OCI-LY7 (cell line): ENCODE measurements at regions not wholly inside any gene's neighbourhood (a gene's known extent, or its start where the extent isn't known, plus 50 kb on each side); places are given as distances from the start of the nearest gene placed in this dataset.

Source experiments
- BruUV-seq: library from RNA; stranded (reverse); fragments of 400-500 nt; replicated peaks from 2 replicates; lab custom pipeline; 2021; lab: Mats Ljungman, UMichigan
- CTCF ChIA-PET: fragments of 300-600 bp; sonication (Branson Sonifier 250); formaldehyde crosslinking; loops from one replicate; lab custom pipeline; 2022; ENCODE audit warnings: antibody characterized with exemption; ENCODE audit not compliant: unreplicated experiment; lab: Charles Lee
- POLR2A ChIA-PET: fragments of 300-600 bp; sonication (Branson Sonifier 250); formaldehyde crosslinking; loops from one replicate; lab custom pipeline; 2022; ENCODE audit warnings: antibody characterized with exemption; lab: Charles Lee
- DNase-seq: peaks from one replicate; pipeline ENCODE4 v3.0.0-alpha.2; 2015; ENCODE audit warnings: low spot score
- H2AFZ ChIP-seq: fragments of 200-600 bp; sonication (generic), shearing (Covaris generic); 2 replicates; pipeline ENCODE4 v1.6.1; 2014; ENCODE audit warnings: mild to moderate bottlenecking, antibody characterized with exemption, low read length, moderate library complexity
- H3K27ac ChIP-seq: fragments of 200-600 bp; sonication (generic); 2 replicates; pipeline ENCODE4 v1.5.1; 2014; ENCODE audit warnings: mixed run types, low read depth, mild to moderate bottlenecking, moderate library complexity, low read length, inconsistent platforms; ENCODE audit not compliant: poor library complexity, severe bottlenecking
- H3K36me3 ChIP-seq: fragments of 200-600 bp; sonication (generic); 2 replicates; pipeline ENCODE4 v1.6.1; 2014; ENCODE audit warnings: mild to moderate bottlenecking, antibody characterized with exemption, low read length, moderate library complexity, mixed read lengths; ENCODE audit not compliant: insufficient read depth
- H3K4me1 ChIP-seq: fragments of 200-600 bp; sonication (generic); 2 replicates; pipeline ENCODE4 v1.5.1; 2014; ENCODE audit warnings: mild to moderate bottlenecking, low read length; ENCODE audit not compliant: insufficient read depth, poor library complexity, severe bottlenecking
- H3K4me2 ChIP-seq: fragments of 200-600 bp; sonication (generic); 2 replicates; pipeline ENCODE4 v1.6.1; 2014; ENCODE audit warnings: mild to moderate bottlenecking, low read length
- H3K4me3 ChIP-seq: fragments of 200-600 bp; sonication (generic); 2 replicates; pipeline ENCODE4 v1.5.1; 2014; ENCODE audit warnings: mild to moderate bottlenecking, low read depth, low read length; ENCODE audit not compliant: poor library complexity, severe bottlenecking
- H3K79me2 ChIP-seq: fragments of 200-600 bp; sonication (generic); 2 replicates; pipeline ENCODE4 v1.6.1; 2016; ENCODE audit warnings: low read depth, mild to moderate bottlenecking, low read length, moderate library complexity, mixed read lengths; ENCODE audit not compliant: insufficient read depth
- H3K9me2 ChIP-seq: fragments of 200-600 bp; sonication (generic); 2 replicates; pipeline ENCODE4 v1.6.1; 2016; ENCODE audit warnings: mild to moderate bottlenecking, low read length, mixed read lengths; ENCODE audit not compliant: insufficient read depth
- H3K9me3 ChIP-seq: fragments of 200-600 bp; sonication (generic); 2 replicates; pipeline ENCODE4 v1.6.1; 2014; ENCODE audit warnings: mild to moderate bottlenecking, mixed run types, low read length, mixed read lengths
- H4K20me1 ChIP-seq: fragments of 200-600 bp; sonication (generic); 2 replicates; pipeline ENCODE4 v1.6.1; 2014; ENCODE audit warnings: mild to moderate bottlenecking, antibody characterized with exemption, low read length, moderate library complexity, mixed read lengths; ENCODE audit not compliant: insufficient read depth
- CTCF ChIP-seq: fragments of 200-600 bp; sonication (generic); conservative IDR thresholded peaks from 2 replicates; pipeline ENCODE4 v1.5.1; 2014; ENCODE audit warnings: mild to moderate bottlenecking, antibody characterized with exemption, low read length, moderate library complexity, mixed read lengths
- EZH2phosphoT487 ChIP-seq: fragments of 200-600 bp; sonication (generic); IDR thresholded peaks from 2 replicates; pipeline ENCODE4 v1.6.1; 2018; ENCODE audit warnings: low read depth, borderline replicate concordance, mild to moderate bottlenecking, mixed run types, antibody characterized with exemption, low read length, moderate library complexity, mixed read lengths
- intact Hi-C: fragments of 100-400 bp; cut with micrococcal nuclease; formaldehyde crosslinking; loops from one replicate; pipeline ENCODE4 v1.10.0; 2022; ENCODE audit not compliant: unreplicated experiment

- no peak for TF ChIP-seq EZH2phosphoT487
- no peak for TF ChIP-seq CTCF
- POLR2A ChIA-PET: no interaction called here
- Histone ChIP-seq H3K4me3 (no peak overlapping the region), H3K9me2 (no peaks in the 10 kb centered on the region), H3K9me3 (no peaks in the 10 kb centered on the region), H4K20me1 (no peaks in the 10 kb centered on the region), H3K36me3 (no peaks in the 10 kb centered on the region), H3K27ac (no peak overlapping the region), H2AFZ (no peak overlapping the region), H3K79me2 (no peaks in the 10 kb centered on the region), H3K4me1 (no peaks in the 10 kb centered on the region), H3K4me2 (no peak overlapping the region)
- no peak for DNase-seq
- no TSS peak for BruUV-seq
- intact Hi-C loops: no loop called here
- CTCF ChIA-PET: no interaction called here
Measured at GRCh38 chr18:73043611-73044010, 175.8 kb upstream of the NETO1 start.

- BruUV-seq: no TSS peak
- Histone ChIP-seq H3K9me2 (no peaks in the 10 kb centered on the region), H3K4me3 (no peak overlapping the region), H3K36me3 (no peaks in the 10 kb centered on the region), H2AFZ (no peak overlapping the region), H3K4me2 (no peak overlapping the region), H3K4me1 (no peaks in the 10 kb centered on the region), H4K20me1 (no peaks in the 10 kb centered on the region), H3K9me3 (no peaks in the 10 kb centered on the region), H3K79me2 (no peaks in the 10 kb centered on the region), H3K27ac (no peak overlapping the region)
- TF ChIP-seq CTCF (no peak), EZH2phosphoT487 (no peak)
- no peak for DNase-seq
- intact Hi-C loops: no loop called here
- ChIA-PET CTCF (no interaction called here), POLR2A (no interaction called here)
Measured at GRCh38 chr18:73043211-73043610, 175.4 kb upstream of the NETO1 start.

GRCh38 chr18:73040247-73040646, 172.5 kb upstream of the NETO1 start:
- no peaks in the 10 kb centered on the region for H4K20me1 ChIP-seq
- H3K4me1 ChIP-seq: no peaks in the 10 kb centered on the region
- no peak for DNase-seq
- H3K27ac ChIP-seq: no peak overlapping the region
- no peaks in the 10 kb centered on the region for H3K9me3 ChIP-seq
- ChIA-PET CTCF (no interaction called here), POLR2A (no interaction called here)
- H3K36me3 ChIP-seq: no peaks in the 10 kb centered on the region
- H3K9me2 ChIP-seq: no peaks in the 10 kb centered on the region
- H2AFZ ChIP-seq: no peak overlapping the region
- H3K4me3 ChIP-seq: no peak overlapping the region
- TF ChIP-seq EZH2phosphoT487 (no peak), CTCF (no peak)
- no peak overlapping the region for H3K4me2 ChIP-seq
- no TSS peak for BruUV-seq
- no peaks in the 10 kb centered on the region for H3K79me2 ChIP-seq
- intact Hi-C loops: no loop called here
